Vagina (tissue), 2 donors: ENCODE measurements at regions not wholly inside any gene's neighbourhood (a gene's known extent, or its start where the extent isn't known, plus 50 kb on each side); places are given as distances from the start of the nearest gene placed in this dataset.

Experiments
- POLR2A ChIP-seq, 2 donors: fragments of 450-650 bp; IDR thresholded peaks; one replicate each; pipeline ENCODE4 v1.6.1; 2017; ENCODE audit warnings: antibody characterized with exemption in 2 of 2, mild to moderate bottlenecking in 2 of 2, moderate library complexity in 2 of 2
- TF ChIP-seq, protein P1 (sequence below), 3 experiments: fragments of 450-650 bp in 2 of 3; fragments of 200-600 bp in 1 of 3; sonication (generic) in 1 of 3; IDR thresholded peaks; one replicate each; pipeline ENCODE4 v1.5.1; 2017 to 2019; ENCODE audit warnings: antibody characterized with exemption in 3 of 3, mild to moderate bottlenecking in 2 of 3, moderate library complexity in 2 of 3

DNA sequence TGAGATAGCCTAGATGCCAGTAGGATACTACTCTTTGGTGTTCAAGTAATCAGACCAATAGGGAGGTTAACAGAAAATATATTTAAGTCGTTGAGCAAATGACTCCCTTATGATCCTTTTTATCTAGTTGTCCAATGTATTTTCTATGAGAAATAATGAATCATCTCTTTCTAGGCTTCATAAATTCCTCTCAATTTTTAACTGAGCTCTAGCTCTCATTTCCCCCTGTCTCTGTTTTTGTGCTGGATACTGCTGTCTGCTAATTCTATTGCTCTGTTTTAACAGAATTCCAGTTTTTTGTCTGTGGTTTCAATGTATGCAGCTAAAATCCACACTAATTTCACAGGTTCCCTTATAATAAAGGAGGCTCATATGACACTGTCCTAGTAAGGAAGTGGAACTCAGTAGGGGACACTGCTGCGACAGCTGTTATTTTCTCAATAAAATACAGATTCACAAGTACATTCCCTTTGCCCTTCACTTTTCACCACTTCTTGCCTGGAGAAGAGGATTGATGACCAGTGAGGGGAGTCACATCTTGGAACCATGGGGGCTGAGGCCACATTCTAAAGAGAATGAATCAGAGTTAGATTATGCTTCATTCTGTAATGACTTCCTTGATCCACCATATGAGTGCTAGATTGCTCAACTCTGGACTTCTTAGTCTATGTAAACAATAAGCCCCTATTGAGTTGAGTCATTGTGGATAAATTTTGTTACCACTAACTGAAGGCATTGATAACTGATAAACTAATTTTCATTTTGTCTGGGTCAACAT is 558.7 kb upstream of the KCNMB2 start:
- TF ChIP-seq, protein P1, sequence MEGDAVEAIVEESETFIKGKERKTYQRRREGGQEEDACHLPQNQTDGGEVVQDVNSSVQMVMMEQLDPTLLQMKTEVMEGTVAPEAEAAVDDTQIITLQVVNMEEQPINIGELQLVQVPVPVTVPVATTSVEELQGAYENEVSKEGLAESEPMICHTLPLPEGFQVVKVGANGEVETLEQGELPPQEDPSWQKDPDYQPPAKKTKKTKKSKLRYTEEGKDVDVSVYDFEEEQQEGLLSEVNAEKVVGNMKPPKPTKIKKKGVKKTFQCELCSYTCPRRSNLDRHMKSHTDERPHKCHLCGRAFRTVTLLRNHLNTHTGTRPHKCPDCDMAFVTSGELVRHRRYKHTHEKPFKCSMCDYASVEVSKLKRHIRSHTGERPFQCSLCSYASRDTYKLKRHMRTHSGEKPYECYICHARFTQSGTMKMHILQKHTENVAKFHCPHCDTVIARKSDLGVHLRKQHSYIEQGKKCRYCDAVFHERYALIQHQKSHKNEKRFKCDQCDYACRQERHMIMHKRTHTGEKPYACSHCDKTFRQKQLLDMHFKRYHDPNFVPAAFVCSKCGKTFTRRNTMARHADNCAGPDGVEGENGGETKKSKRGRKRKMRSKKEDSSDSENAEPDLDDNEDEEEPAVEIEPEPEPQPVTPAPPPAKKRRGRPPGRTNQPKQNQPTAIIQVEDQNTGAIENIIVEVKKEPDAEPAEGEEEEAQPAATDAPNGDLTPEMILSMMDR (IDR thresholded peaks at IDR 0.05): no peak
- no peak for TF ChIP-seq POLR2A (IDR thresholded peaks at IDR 0.05)
